Ramos (cell line): ENCODE measurements at regions not wholly inside any gene's neighbourhood (a gene's known extent, or its start where the extent isn't known, plus 50 kb on each side); places are given as distances from the start of the nearest gene placed in this dataset.
"Not testable (repeated sequence)": the region's sequence is repeated elsewhere in the genome, so short reads cannot be mapped to it uniquely, and the experiment has no call there.

ENCODE experiments used
- in situ Hi-C: fragments of 300-500 bp; cut with MboI; formaldehyde crosslinking; loops from one replicate; pipeline ENCODE4 v1.14.3; 2022; ENCODE audit warnings: low sequenced_read_pairs; ENCODE audit not compliant: unreplicated experiment

GRCh38 chr2:58720770-58721697 is 479.9 kb upstream of the FANCL start:
- in situ Hi-C loops = no loop called here

GRCh38 chr2:58720033-58720769 is 479.1 kb upstream of the FANCL start:
- in situ Hi-C loops = no loop called here

GRCh38 chr2:58715344-58715743 is 474.2 kb upstream of the FANCL start:
- in situ Hi-C loops = no loop called here

- in situ Hi-C loops = no loop called here
Observed at GRCh38 chr2:58714238-58714637, 473.1 kb upstream of the FANCL start.

GRCh38 chr2:58710795-58711279 is 469.7 kb upstream of the FANCL start:
- in situ Hi-C loops = no loop called here

- in situ Hi-C loops = no loop called here
Observed at GRCh38 chr2:58709687-58710354, 468.7 kb upstream of the FANCL start.

- in situ Hi-C loops = no loop called here
Observed at GRCh38 chr2:58709274-58709673, 468.1 kb upstream of the FANCL start.

GRCh38 chr2:58708565-58708964 is 467.4 kb upstream of the FANCL start:
- in situ Hi-C loops = no loop called here

- in situ Hi-C loops = no loop called here
Observed at GRCh38 chr2:58702302-58702885, 461.3 kb upstream of the FANCL start.

GRCh38 chr2:58701688-58702301 is 460.7 kb upstream of the FANCL start:
- in situ Hi-C loops = no loop called here

- in situ Hi-C loops = no loop called here
Observed at GRCh38 chr2:58700591-58700990, 459.5 kb upstream of the FANCL start.

GRCh38 chr2:58699411-58699810 is 458.3 kb upstream of the FANCL start:
- in situ Hi-C loops = no loop called here

GRCh38 chr2:58698620-58699019 is 457.5 kb upstream of the FANCL start:
- in situ Hi-C loops = no loop called here

GRCh38 chr2:58694114-58694513 is 453.0 kb upstream of the FANCL start:
- in situ Hi-C loops = not testable (repeated sequence)

GRCh38 chr2:58691041-58691440 is 449.9 kb upstream of the FANCL start:
- in situ Hi-C loops = not testable (repeated sequence)

- in situ Hi-C loops = no loop called here
Observed at GRCh38 chr2:58688813-58689212, 447.7 kb upstream of the FANCL start.

- in situ Hi-C loops = no loop called here
Observed at GRCh38 chr2:58686776-58687175, 445.7 kb upstream of the FANCL start.

GRCh38 chr2:58680755-58681310 is 439.7 kb upstream of the FANCL start:
- in situ Hi-C loops = no loop called here

- in situ Hi-C loops = no loop called here
Observed at GRCh38 chr2:58677748-58678147, 436.6 kb upstream of the FANCL start.

- in situ Hi-C loops = no loop called here
Observed at GRCh38 chr2:58671675-58672074, 430.6 kb upstream of the FANCL start.
